Prostate gland (tissue), 2 donors: ENCODE measurements at regions not wholly inside any gene's neighbourhood (a gene's known extent, or its start where the extent isn't known, plus 50 kb on each side); places are given as distances from the start of the nearest gene placed in this dataset.

Experiments
- DNase-seq: peaks from one replicate; pipeline ENCODE4 v3.0.0-alpha.2; 2019; ENCODE audit warnings: low spot score
- H3K27ac ChIP-seq, 2 donors: fragments of 200-600 bp; sonication (generic); 2 replicates each; pipeline ENCODE4 v1.5.1; 2017 to 2019
- H3K27me3 ChIP-seq: fragments of 200-600 bp; sonication (generic); replicated peaks from 2 replicates; pipeline ENCODE4 v1.5.1; 2019; ENCODE audit not compliant: insufficient read depth
- H3K36me3 ChIP-seq, 2 donors: fragments of 200-600 bp; sonication (generic); 1 replicate in 1 of 2; 2 replicates in 1 of 2; pipeline versions ENCODE4 v1.5.1 to v1.8.1; 2017 to 2019
- H3K4me1 ChIP-seq: fragments of 200-600 bp; sonication (generic); replicated peaks from 2 replicates; pipeline ENCODE4 v1.5.1; 2019
- H3K4me3 ChIP-seq, 2 donors: fragments of 200-600 bp; sonication (generic); 2 replicates each; pipeline ENCODE4 v1.5.1; 2017 to 2019
- H3K9me3 ChIP-seq: fragments of 200-600 bp; sonication (generic); 2 replicates; pipeline ENCODE4 v1.5.1; 2017
- POLR2A ChIP-seq: fragments of 450-650 bp; IDR thresholded peaks from one replicate; pipeline ENCODE4 v1.6.1; 2016; ENCODE audit warnings: antibody characterized with exemption, mild to moderate bottlenecking
- POLR2AphosphoS5 ChIP-seq: sonication (generic); formaldehyde crosslinking; IDR thresholded peaks from one replicate; pipeline ENCODE4 v1.6.1; 2017; ENCODE audit warnings: antibody characterized with exemption
- WGBS: methylation state at CpG from one replicate; pipeline ENCODE4 v1.1.5; 2018; 5-methylcytosine and 5-hydroxymethylcytosine counted together
- intact Hi-C: fragments of 100-400 bp; cut with DNase I; formaldehyde crosslinking; loops from one replicate; pipeline ENCODE4 v1.14.2; 2022
- TF ChIP-seq, protein P1 (sequence below), 4 experiments: fragments of 200-600 bp in 2 of 4; fragments of 450-650 bp in 2 of 4; sonication (generic) in 2 of 4; IDR thresholded peaks; 1 replicate in 3 of 4; 2 replicates in 1 of 4; pipeline ENCODE4 v1.5.1; 2016 to 2019; ENCODE audit warnings: antibody characterized with exemption in 4 of 4, mild to moderate bottlenecking in 2 of 4, moderate library complexity in 2 of 4

- Histone ChIP-seq H3K9me3 (no peaks in the 10 kb centered on the region), H3K4me3 (no peak overlapping the region), H3K27me3 (no peaks in the 10 kb centered on the region), H3K4me1 (no peaks in the 10 kb centered on the region), H3K27ac (no peak overlapping the region), H3K36me3 (no peaks in the 10 kb centered on the region)
- WGBS, result 77% methylated on average over 11 of the region's 11 CpGs
- TF ChIP-seq POLR2AphosphoS5 (no peak), POLR2A (no peak)
- TF ChIP-seq, protein P1, sequence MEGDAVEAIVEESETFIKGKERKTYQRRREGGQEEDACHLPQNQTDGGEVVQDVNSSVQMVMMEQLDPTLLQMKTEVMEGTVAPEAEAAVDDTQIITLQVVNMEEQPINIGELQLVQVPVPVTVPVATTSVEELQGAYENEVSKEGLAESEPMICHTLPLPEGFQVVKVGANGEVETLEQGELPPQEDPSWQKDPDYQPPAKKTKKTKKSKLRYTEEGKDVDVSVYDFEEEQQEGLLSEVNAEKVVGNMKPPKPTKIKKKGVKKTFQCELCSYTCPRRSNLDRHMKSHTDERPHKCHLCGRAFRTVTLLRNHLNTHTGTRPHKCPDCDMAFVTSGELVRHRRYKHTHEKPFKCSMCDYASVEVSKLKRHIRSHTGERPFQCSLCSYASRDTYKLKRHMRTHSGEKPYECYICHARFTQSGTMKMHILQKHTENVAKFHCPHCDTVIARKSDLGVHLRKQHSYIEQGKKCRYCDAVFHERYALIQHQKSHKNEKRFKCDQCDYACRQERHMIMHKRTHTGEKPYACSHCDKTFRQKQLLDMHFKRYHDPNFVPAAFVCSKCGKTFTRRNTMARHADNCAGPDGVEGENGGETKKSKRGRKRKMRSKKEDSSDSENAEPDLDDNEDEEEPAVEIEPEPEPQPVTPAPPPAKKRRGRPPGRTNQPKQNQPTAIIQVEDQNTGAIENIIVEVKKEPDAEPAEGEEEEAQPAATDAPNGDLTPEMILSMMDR (IDR thresholded peaks at IDR 0.05), result no peak
- intact Hi-C loops, result no loop called here
- DNase-seq, result no peak
These were observed 92.7 kb upstream of the HAND1 start for GRCh38 chr5:154570572-154571324.

GRCh38 chr5:154568589-154568988 is 90.6 kb upstream of the HAND1 start:
- no peak overlapping the region for H3K4me3 ChIP-seq
- DNase-seq, result no peak
- WGBS, result 31% methylated on average over 6 of the region's 6 CpGs

GRCh38 chr5:154567155-154567554 is 89.1 kb upstream of the HAND1 start:
- no peak overlapping the region for H3K4me3 ChIP-seq
- no peaks in the 10 kb centered on the region for H3K4me1 ChIP-seq
- 75% methylated on average over 6 of the region's 6 CpGs for WGBS
- no peaks in the 10 kb centered on the region for H3K9me3 ChIP-seq
- intact Hi-C loops, result no loop called here
- TF ChIP-seq POLR2A (no peak), POLR2AphosphoS5 (no peak)
- TF ChIP-seq, protein P1 (IDR thresholded peaks at IDR 0.05), result no peak
- DNase-seq, result no peak
- H3K27ac ChIP-seq, result no peak overlapping the region
- no peaks in the 10 kb centered on the region for H3K27me3 ChIP-seq
- no peaks in the 10 kb centered on the region for H3K36me3 ChIP-seq

More at GRCh38 chr5:154568589-154568988, 90.6 kb upstream of the HAND1 start:
- intact Hi-C loops, result no loop called here
- TF ChIP-seq POLR2AphosphoS5 (no peak), POLR2A (no peak)
- TF ChIP-seq, protein P1 (IDR thresholded peaks at IDR 0.05), result no peak
- no peaks in the 10 kb centered on the region for H3K27me3 ChIP-seq
- H3K4me1 ChIP-seq, result no peaks in the 10 kb centered on the region
- no peaks in the 10 kb centered on the region for H3K36me3 ChIP-seq
- no peak overlapping the region for H3K27ac ChIP-seq
- no peaks in the 10 kb centered on the region for H3K9me3 ChIP-seq

DNA sequence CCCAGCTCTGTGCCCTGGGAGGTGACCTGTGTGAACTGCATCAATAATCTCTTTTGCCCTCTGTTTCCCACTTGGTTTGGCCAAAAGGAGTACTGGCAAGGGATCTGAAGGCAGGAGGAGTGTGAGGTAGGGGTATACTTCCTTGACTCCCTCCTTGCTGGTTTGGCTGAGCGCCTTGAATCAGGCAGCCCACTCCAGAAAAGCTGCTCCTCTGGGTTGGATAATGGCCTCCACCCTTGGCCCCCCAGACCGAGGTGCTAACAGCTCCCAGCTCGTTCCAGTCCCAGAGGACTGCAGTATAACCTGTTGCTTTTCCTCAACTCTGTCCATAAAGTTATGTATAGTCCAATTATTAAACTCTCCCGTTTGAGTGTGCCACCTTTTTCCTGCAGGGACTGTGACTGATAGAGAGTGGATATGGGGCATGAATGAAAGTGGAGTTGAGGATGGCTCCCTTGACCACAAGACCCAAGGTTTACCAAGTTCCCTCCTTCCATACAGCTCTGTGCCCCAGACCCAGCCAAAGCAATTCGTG is 88.2 kb upstream of the HAND1 start:
- DNase-seq, result no peak
- Histone ChIP-seq H3K27me3 (no peaks in the 10 kb centered on the region), H3K4me3 (no peak overlapping the region), H3K9me3 (no peaks in the 10 kb centered on the region), H3K4me1 (no peaks in the 10 kb centered on the region), H3K27ac (no peak overlapping the region), H3K36me3 (no peaks in the 10 kb centered on the region)
- no peak for TF ChIP-seq POLR2AphosphoS5
- 79% methylated on average over 5 of the region's 5 CpGs for WGBS
- intact Hi-C loops, result no loop called here

- no peaks in the 10 kb centered on the region for H3K27me3 ChIP-seq
- no peak overlapping the region for H3K27ac ChIP-seq
- TF ChIP-seq POLR2A (no peak), POLR2AphosphoS5 (no peak)
- TF ChIP-seq, protein P1 (IDR thresholded peaks at IDR 0.05), result no peak
- no peaks in the 10 kb centered on the region for H3K9me3 ChIP-seq
- intact Hi-C loops, result no loop called here
- H3K36me3 ChIP-seq, result no peaks in the 10 kb centered on the region
- WGBS, result 91% methylated on average over 5 of the region's 5 CpGs
- H3K4me3 ChIP-seq, result no peak overlapping the region
- DNase-seq, result no peak
- no peaks in the 10 kb centered on the region for H3K4me1 ChIP-seq
These were observed 87.1 kb upstream of the HAND1 start for GRCh38 chr5:154565123-154565522.
